HFFc6 (cell line): ENCODE measurements at regions not wholly inside any gene's neighbourhood (a gene's known extent, or its start where the extent isn't known, plus 50 kb on each side); places are given as distances from the start of the nearest gene placed in this dataset.

Experiments used
- DNase-seq: peaks from one replicate; pipeline ENCODE4 v3.0.0-alpha.2; 2018
- H3K27ac Mint-ChIP-seq: 2 replicates; pipeline ENCODE4 v1.8.0; 2020; ENCODE audit warnings: mild to moderate bottlenecking, mixed read lengths
- H3K27me3 Mint-ChIP-seq: 2 replicates; pipeline ENCODE4 v1.8.0; 2021; ENCODE audit warnings: mild to moderate bottlenecking, moderate library complexity, mixed read lengths; ENCODE audit not compliant: insufficient read depth
- H3K36me3 Mint-ChIP-seq: 2 replicates; pipeline ENCODE4 v1.8.0; 2021; ENCODE audit warnings: low read depth, mixed read lengths
- H3K4me1 Mint-ChIP-seq: 2 replicates; pipeline ENCODE4 v1.8.0; 2020; ENCODE audit warnings: low read depth, mixed read lengths
- H3K4me3 Mint-ChIP-seq: 2 replicates; pipeline ENCODE4 v1.8.0; 2020; ENCODE audit warnings: mild to moderate bottlenecking, moderate library complexity, mixed read lengths
- H3K9me3 Mint-ChIP-seq: 2 replicates; pipeline ENCODE4 v1.8.0; 2020; ENCODE audit warnings: mild to moderate bottlenecking, mixed read lengths
- TF ChIP-seq, protein P1 (sequence below): fragments of 200-600 bp; sonication (generic); IDR thresholded peaks from 2 replicates; pipeline ENCODE4 v1.5.0; 2021; ENCODE audit warnings: antibody characterized with exemption, mild to moderate bottlenecking

DNA sequence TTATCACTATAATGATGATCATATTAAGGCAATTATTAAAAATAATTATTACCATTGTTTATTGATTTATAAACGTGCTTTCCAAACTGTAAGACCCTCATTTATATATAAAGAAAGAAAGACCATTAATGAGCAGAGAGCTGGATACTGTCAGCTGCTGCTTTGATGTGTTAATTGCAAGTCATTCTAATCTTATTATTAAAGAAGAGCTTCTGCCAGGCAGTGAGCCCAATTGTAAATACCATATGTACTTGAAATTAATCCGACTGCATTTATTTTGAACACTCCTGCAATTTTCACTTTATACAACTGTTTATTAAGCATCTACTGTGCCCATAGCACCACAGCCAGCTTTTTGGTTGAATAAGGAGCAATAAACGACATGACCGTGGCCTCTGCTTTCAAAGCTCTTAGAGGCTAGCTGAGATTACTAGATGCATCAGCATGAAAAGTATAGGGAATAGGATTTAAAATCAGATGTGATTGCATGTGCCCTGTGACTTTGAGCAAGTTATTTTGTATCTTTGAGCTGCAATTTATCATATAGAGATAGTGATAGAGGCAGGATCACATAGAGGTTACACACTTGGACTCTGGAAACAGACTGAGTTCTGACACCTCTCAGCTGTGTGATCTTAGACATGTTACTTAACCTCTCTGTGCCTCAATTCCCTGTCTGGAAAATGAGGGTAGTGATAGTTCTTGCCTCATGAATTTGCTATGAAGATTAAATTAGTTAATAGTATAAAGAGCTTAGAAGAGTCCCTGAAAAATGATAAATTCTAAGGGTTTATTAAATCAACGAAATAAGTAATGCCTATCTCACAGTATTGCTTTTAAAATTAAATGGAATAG lies 83.4 kb downstream of the MYCN start:
- Mint-ChIP-seq H3K27me3 (peaks cover 5% of the 10 kb centered on the region; the same call in 1 of the 2 replicates), H3K9me3 (peaks cover 35% of the 10 kb centered on the region), H3K27ac (no peak overlapping the region), H3K36me3 (no peaks in the 10 kb centered on the region), H3K4me3 (no peak overlapping the region), H3K4me1 (no peaks in the 10 kb centered on the region)
- TF ChIP-seq, protein P1, sequence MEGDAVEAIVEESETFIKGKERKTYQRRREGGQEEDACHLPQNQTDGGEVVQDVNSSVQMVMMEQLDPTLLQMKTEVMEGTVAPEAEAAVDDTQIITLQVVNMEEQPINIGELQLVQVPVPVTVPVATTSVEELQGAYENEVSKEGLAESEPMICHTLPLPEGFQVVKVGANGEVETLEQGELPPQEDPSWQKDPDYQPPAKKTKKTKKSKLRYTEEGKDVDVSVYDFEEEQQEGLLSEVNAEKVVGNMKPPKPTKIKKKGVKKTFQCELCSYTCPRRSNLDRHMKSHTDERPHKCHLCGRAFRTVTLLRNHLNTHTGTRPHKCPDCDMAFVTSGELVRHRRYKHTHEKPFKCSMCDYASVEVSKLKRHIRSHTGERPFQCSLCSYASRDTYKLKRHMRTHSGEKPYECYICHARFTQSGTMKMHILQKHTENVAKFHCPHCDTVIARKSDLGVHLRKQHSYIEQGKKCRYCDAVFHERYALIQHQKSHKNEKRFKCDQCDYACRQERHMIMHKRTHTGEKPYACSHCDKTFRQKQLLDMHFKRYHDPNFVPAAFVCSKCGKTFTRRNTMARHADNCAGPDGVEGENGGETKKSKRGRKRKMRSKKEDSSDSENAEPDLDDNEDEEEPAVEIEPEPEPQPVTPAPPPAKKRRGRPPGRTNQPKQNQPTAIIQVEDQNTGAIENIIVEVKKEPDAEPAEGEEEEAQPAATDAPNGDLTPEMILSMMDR: no peak
- DNase-seq: no peak

DNA sequence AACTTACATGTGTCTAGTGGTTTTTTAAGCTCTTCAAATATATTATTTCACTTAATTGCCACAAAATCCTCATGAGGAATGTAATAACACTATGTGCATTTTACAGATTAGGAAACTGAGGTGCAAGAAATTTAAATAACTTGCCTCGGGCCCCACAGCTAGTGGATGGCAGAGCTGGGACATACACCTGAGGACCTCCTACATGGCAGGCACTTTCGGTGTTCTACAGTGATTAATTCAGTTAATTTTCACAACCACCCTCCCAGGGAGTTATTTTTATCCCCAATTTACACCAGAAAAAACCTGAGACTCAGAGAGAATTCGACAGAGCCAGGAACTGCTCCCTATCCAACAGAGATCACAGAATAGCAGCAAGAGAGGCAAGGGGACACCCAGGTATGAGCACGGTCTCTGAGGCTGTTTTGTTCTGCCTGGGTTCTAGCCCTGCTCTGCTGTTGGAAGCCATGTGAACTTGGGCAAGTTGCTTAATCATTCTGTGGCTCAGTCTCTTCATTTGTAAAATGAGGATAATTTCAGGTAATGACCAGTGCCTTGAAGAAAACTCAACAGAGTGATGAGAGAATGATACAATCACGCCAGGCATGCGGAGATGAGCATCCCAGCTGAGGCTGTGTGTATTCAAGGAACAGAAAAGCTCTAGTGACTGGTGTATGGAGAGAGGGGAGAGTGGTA lies 82.3 kb downstream of the MYCN start:
- H3K27me3 Mint-ChIP-seq: peaks cover 5% of the 10 kb centered on the region; the same call in 1 of the 2 replicates

DNA sequence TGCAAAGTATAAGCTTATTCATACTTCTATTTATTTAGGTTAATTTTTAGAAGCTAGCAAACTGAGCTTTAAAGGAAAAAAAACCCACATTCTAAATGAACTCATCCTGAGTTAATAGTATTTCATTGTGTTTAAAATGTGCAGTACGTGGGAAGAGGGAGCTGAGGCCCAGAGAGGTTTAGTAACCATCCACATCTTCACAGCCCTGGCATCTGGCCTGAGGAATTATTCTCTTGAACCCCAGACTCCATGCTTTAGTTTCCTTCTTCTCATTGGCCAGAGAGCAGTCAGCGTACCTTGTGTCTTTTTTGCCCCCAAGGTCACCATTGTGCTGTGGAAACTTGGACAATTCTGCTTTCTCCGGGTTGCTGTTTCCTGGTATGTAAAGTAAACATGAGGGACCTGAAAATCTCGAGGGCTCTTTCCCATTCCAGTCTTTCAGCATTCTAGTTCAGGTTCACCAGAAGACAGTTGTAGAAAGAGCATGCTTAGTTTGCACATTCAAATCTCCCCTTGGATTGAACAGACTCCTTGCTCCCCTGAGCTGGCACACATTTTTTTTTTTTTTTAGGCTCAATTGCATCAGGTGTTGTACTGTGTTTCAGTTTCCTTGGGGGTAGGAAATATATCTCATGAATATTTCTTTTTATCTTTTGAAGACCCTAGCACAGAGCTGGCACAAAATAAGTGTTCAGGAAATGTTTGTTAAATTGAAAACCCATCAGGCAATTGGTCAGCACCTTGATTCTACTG lies 81.4 kb downstream of the MYCN start:
- H3K4me3 Mint-ChIP-seq: no peak overlapping the region
- H3K4me1 Mint-ChIP-seq: no peaks in the 10 kb centered on the region
- peaks cover 34% of the 10 kb centered on the region for H3K9me3 Mint-ChIP-seq
- no peak overlapping the region for H3K27ac Mint-ChIP-seq
- no peak for DNase-seq
- H3K36me3 Mint-ChIP-seq: no peaks in the 10 kb centered on the region
- TF ChIP-seq, protein P1: no peak
- peaks cover 5% of the 10 kb centered on the region; the same call in 1 of the 2 replicates for H3K27me3 Mint-ChIP-seq

More for the DNA sequence above, 82.3 kb downstream of the MYCN start:
- Mint-ChIP-seq H3K36me3 (no peaks in the 10 kb centered on the region), H3K27ac (no peak overlapping the region), H3K4me3 (no peak overlapping the region), H3K4me1 (no peaks in the 10 kb centered on the region), H3K9me3 (peaks cover 33% of the 10 kb centered on the region)
- DNase-seq: no peak
- TF ChIP-seq, protein P1: no peak

DNA sequence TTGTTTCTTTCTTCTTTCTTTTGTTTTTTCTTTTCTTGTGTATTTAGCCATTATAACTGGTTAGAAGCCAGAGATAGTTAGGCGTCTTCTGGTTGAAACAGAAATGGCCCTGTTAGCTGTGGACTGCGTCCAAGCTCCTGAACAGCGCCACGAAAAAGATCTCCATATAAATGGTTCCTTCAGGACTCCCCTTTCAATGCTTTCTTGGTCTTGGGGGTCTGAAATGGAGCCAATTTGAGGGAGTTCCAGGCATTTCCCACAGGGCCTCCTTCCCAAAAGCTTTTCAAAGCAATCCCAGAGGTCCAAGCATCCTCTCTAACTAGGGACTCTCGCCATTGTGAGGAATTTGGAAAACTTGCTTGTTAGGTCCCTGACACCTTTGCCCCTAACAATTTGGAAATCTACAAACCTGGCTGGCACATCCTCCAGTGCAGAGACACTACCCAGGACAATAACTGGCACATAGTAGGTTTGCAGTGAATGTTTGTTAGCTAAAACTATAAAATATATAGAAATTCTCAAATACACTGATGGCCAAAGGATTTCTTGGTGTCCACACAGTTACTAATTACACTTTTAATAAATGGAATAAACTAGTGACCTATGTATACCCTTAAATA lies 80.1 kb downstream of the MYCN start:
- DNase-seq: no peak
- TF ChIP-seq, protein P1: no peak
- Mint-ChIP-seq H3K4me1 (no peaks in the 10 kb centered on the region), H3K36me3 (no peaks in the 10 kb centered on the region), H3K27ac (no peak overlapping the region), H3K9me3 (peaks cover 25% of the 10 kb centered on the region), H3K27me3 (peaks cover 2% of the 10 kb centered on the region; the same call in 1 of the 2 replicates), H3K4me3 (no peak overlapping the region)
